Inflammatory macrophage treated with lipopolysaccharide for 4 hours (primary cell): ENCODE measurements at regions not wholly inside any gene's neighbourhood (a gene's known extent, or its start where the extent isn't known, plus 50 kb on each side); places are given as distances from the start of the nearest gene placed in this dataset.
"Not testable (repeated sequence)": the region's sequence is repeated elsewhere in the genome, so short reads cannot be mapped to it uniquely, and the experiment has no call there.

ENCODE experiments used
- DNase-seq: peaks from one replicate; pipeline ENCODE4 v3.0.0-alpha.2; 2020

GRCh38 chr3:157920822-157921700, 185.2 kb downstream of the SHOX2 start:
- DNase-seq, result no peak

GRCh38 chr3:157919319-157919887, 186.8 kb downstream of the SHOX2 start:
- DNase-seq, result no peak

DNA sequence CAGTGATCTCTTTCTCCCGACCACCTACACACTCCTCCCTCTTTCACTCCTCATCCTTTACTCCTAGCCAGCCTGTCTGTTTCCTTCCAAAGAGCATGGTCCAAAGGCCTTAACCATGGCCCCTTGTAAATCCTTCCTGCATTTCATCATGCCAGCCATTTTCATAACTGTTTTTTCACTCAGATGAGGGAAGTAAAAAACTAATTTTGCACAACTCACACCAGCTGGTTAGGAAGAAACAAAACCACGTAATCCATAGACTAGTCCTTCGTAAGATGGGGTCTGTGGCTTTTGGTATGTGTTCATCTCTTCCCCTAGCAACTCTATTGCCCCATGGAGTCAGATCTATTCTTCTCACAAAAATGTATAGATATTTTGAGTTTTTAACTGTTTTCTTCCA, 187.8 kb downstream of the SHOX2 start:
- DNase-seq, result peak; percentile 2

DNA sequence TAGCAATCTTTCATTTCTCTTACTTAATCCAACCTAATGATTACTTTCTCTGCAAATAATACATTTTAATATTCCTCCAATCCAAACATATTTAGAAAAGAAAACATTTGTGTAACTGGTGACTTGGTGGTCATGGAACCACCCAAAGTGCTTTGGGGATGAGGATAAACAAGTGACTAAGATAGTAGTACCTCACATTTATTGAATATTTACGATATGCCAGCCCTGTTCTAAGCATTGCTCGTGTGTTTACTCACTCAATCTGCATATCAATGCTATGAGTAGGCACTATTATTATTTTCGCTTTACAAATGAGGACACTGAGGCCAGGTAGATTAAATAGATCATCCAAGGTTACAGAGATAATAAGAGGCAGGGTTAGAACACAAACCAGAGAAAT, 189.5 kb downstream of the SHOX2 start:
- DNase-seq, result no peak

DNA sequence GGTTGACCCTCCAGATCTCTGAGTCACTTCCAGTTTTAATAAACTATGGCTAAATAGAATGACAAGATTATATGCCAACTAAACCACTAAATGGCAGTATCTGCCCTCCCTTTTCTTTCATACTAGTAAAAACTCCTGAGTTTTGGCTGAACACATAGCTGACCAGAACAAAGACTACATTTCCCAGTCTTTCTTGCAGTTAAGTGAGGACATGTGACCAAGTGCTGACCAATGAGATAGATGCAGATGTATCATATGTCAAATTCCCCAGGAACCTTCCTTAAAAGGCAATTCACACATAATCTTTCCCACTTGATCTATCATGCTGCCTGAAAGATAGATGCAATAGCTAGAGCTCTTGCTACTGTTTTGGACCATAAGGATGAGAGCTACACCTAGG, 191.3 kb downstream of the SHOX2 start:
- no peak for DNase-seq

DNA sequence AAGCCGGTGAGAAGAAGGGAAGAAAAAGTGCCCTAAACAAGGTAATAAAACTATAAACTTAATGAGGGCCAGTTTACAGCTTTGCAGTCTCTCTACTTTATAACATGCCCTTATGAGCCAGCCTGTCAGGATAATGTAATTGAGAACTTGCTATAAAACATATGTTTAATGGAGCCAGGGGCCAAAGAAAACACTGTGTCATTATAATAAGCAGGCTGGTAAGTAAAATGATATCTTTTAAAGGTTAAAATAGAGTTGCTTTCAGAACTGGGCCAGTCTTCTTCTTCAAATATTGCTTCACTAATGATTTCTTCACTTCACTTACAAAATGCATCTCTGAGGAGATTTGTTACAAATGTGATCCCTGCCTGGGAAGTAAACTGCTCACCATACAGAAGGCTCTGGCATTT, 192.5 kb downstream of the SHOX2 start:
- no peak for DNase-seq

DNA sequence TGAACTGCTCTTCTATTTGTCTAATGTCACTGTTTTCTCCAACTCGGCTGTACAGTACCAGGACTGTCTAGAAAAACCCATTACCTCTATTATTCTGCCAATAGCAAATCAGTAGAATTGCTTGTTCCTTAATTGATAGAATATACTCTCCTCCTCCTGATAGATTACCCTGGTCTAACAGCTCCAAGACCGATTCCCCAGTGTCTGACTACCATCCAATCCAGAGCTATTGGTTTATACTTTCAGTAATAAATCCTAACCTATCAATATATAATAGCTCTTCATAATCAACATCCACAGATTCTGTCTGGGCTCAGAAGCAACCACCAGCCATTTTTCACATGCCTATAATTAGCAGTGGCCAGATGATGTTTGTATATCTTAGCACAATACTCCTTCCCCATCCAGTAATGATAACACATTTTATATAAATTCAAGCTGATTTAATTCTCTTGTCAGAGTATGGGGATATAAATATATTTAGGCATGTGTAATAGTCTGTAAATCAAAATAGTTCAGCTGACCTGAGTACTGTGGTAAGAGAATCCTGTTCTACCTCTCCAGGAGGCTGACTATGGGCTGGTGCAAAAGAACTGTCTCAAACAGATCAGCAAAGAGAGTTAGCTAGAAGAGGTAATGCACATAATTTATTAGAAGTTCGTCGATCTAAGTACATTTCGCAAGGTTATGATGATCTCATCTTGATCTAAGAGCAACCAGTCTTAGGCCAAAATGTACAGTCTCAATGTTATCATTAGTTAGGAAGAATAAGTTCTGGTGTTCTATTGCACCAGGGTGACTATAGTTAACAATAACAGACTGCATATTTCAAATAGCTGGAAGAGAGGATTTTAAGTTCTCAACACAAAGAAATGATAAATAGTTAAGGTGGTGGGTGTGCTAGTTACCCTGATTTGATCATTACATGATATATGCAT, 193.4 kb downstream of the SHOX2 start:
- DNase-seq, result no peak

DNA sequence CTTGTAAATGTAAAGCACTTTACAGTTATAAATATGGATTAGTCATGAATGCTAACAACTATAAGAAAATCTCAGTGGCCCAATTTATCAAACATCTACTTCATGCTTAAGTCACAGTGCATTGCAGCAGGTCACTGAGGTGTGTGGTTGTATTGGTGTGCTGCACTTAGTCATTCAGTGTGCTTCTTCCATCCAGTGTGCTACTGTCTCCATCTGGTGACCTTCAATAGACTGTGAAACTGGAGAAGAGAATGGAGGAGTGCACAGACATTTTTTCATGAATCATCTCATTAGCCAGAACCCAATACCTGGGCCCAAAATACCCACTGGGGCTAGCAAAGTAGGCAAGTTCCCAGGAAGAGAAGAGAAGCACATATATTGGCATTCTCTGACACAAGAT, 199.6 kb downstream of the SHOX2 start:
- no peak for DNase-seq

- DNase-seq, result no peak
These were observed 200.3 kb downstream of the SHOX2 start for GRCh38 chr3:157905885-157906284.

DNA sequence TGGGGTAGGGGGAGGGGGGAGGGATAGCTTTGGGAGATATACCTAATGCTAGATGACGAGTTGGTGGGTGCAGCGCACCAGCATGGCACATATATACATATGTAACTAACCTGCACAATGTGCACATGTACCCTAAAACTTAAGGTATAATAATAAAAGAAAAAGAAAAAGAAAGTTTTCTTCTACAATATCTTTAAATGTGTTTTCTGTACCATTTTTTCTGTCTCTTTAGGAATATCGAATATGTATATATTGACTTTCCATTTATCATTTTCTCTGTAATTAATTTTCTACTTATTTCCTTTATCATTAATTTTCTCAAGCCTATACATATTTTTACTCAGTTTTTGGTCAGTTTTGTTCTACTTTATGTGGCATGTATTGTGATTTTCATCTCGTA, 203.5 kb downstream of the SHOX2 start:
- DNase-seq, result not testable (repeated sequence)

DNA sequence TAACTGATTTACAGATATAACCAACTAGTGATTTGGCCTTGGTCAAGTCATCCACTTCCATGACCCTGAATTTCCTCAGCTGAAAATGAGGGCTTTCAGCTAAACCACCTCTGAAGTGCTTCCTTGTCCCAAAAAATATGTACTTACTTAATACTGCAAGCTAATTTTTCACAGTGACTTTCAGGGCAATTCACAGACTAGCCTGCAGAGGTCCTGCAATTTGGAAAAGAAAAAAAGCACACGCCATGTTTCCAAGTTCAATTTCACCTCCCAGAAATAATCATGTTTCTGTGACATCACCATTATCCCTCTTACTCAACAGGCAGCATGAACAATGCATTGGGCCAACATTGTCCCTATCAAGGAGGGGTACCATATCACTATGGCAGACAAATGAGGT, 218.2 kb downstream of the SHOX2 start:
- no peak for DNase-seq

DNA sequence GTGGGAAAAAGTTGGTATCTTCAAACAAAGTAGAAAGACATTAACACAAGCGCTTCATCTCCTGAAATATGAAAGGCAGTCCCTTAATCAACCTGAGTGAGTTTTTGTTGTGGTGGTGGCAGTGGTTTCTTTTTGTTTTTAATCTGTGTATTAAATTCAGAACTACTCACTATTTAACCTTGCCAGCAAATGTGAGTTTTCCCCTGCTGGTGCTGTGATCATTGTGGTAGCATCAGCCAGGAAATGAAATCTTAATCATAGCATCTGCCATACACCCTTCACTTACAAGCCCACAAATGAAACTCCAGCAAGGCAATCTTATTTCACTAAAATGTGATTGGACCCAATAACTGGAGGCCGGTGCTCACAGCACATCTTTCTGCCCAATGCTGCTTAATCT, 229.7 kb downstream of the SHOX2 start:
- DNase-seq, result no peak

GRCh38 chr3:157872902-157873301, 233.3 kb downstream of the SHOX2 start:
- no peak for DNase-seq

DNA sequence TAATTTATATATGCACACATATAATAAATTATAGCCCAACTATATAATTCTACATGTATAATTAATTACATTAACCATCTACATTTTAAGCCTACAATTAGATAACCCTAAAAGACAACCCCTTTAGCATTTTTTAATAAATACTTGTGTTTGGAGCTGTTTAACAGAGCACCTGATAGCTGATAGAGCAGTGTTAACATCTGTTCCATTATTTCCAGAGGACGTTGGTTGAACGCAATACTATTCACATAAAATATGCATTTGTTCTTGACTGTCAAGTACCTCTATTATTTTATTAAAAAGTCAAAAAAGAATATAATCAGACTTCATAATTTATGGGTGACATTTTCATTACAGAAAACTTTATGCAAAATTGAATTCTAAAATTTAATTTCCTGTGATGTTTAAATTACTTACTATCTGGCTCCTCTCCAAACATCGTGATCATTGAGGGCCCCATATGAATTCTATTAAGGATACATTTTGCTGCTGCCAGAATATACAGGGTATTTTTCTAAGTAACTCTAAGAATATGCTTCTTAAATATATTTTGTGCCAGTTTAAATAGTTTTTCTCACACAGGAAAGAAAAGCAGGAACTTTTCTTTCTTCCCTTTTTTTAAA, 234.3 kb downstream of the SHOX2 start:
- peak; percentile 2 for DNase-seq

DNA sequence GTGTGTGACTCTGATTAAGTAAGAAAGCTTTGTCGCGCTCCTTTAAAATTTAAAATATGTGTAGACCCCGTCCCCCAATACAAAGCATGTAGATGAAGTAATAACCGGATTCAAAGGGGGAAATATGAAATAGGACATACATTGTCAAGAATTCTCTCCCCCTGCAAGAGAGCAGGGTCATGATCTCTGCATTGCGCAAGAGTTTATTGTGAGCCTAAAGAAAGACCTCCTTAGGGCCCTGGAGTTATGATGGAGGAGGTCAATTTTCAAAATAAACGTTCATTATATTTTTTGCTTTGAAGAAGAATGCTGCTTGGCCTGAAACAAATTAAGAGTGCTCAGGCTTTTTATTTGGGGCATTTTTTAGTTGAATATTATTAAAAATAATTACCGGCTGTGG, 235.0 kb downstream of the SHOX2 start:
- DNase-seq, result no peak

DNA sequence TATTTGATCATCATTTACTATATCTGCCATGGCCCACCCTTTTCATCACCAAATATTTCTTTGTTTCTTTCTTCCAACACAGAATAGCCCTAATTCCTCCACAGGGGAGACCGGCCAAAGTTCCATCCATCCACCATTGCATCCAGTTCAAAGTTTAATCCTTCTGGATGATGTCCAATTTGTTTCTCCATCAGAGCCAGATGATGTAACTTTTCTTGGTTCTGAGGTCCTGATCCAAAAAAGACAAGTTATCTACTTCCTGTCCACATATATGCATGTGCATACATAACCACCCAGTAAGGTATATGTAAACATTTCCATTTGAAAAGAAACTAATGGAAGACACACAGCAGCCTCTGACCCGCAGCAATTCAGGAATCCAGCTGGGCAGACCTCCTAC, 237.3 kb downstream of the SHOX2 start:
- DNase-seq, result no peak

DNA sequence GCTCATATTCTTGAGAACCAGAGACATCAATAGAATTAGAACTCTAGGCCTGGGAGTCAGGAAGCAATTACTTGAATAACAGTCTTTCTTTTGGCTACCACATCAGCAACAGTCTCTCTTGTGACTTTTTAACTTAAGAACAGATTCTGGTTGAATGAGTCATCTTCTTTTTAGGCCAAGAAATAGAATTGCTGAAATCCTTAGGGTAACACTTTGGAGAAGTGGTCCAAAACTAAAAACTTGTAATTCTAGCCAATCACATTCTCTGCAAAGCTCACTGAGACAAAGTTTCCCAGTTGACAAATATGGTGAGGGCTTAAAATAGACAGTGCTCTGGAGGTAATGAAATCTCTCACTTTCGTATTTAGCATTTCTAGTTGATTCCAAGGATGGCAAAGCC, 238.0 kb downstream of the SHOX2 start:
- no peak for DNase-seq

DNA sequence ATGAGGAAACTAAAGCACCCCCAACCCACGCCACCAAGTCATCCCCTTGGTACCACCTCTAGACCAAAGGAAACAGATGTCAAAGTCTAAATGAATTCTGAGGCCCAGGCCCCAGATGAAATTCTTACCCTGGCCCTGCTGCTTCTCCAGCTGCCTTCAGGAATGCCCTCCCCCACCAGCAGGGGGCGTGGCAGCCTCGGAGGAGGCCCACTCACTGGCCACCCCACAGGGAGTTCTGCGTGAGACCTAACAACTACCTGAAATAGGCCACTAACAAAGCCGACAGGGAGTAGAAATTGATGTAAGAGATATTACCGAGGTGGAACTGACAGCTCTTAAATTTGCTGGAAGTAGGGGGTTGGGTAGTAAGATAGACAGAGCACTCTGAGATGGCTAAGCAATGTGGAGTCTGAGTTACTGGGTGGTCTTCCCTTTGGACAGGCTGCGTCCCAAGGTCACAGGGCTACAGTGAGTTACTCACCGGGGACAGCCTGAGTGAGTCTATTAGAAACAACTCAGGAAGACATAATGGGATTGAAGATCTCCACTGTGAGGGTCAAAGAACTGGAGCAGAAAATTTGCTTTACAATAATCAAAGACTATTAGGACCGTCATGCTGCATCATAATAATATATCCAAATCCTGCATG, 240.7 kb downstream of the SHOX2 start:
- peak; percentile 38 for DNase-seq

GRCh38 chr3:157861076-157861765, 245.0 kb downstream of the SHOX2 start:
- no peak for DNase-seq

- no peak for DNase-seq
These were observed 246.7 kb downstream of the SHOX2 start for GRCh38 chr3:157859541-157859940.

GRCh38 chr3:157858821-157859220, 247.4 kb downstream of the SHOX2 start:
- DNase-seq, result no peak

DNA sequence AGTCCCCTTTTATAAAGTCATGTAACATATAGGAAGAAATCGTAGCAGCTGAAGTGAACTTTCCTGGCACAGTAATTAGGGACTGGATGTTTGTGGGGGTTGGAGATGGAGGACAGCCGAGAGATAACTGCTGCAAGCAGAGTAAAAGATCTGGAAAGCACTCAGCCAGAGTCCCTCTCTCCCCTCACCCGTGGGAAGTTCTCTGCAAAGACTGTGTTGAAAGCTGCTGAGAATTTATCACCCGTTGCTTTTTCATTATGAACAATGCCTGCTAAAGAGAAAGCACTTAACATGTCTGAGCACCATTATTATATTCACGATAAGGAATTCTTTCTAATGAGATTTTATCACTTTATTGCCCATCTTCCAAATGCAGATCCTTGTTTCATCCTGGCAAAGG, 248.8 kb downstream of the SHOX2 start:
- no peak for DNase-seq
